ENCODE measurements at regions not wholly inside any gene's neighbourhood (a gene's known extent, or its start where the extent isn't known, plus 50 kb on each side); places are given as distances from the start of the nearest gene placed in this dataset.

DNA sequence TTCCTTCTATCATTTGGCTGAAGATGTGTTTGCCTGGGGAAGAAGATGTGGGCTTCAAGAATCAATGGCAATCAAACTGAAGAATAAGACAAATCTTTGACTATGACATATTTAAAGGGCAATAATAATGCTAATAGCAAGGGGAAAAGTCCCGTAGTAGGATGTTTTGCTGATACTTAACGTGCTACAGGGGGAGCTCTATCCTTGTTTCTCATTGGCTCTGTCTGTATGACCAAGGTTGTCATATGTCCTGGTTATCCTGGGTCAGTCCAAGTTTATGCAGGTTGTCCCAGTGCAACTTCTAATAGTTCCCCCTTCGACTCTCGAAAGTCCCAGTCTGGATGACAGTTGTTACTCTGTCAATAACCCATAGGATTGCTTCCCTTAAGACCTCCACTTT is 321.3 kb downstream of the DHX35 start:
- H3K27me3 ChIP-seq (ENCODE audit: control insufficient read depth, insufficient read depth, low read length), result peaks cover 2% of the 10 kb centered on the region
- TF ChIP-seq, protein P1, sequence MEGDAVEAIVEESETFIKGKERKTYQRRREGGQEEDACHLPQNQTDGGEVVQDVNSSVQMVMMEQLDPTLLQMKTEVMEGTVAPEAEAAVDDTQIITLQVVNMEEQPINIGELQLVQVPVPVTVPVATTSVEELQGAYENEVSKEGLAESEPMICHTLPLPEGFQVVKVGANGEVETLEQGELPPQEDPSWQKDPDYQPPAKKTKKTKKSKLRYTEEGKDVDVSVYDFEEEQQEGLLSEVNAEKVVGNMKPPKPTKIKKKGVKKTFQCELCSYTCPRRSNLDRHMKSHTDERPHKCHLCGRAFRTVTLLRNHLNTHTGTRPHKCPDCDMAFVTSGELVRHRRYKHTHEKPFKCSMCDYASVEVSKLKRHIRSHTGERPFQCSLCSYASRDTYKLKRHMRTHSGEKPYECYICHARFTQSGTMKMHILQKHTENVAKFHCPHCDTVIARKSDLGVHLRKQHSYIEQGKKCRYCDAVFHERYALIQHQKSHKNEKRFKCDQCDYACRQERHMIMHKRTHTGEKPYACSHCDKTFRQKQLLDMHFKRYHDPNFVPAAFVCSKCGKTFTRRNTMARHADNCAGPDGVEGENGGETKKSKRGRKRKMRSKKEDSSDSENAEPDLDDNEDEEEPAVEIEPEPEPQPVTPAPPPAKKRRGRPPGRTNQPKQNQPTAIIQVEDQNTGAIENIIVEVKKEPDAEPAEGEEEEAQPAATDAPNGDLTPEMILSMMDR (IDR thresholded peaks at IDR 0.05; ENCODE audit: insufficient read depth, low read length, poor library complexity, severe bottlenecking), result no peak
- DNase-seq (ENCODE audit: low read depth), result no peak
- no peaks in the 10 kb centered on the region for H3K36me3 ChIP-seq (ENCODE audit: control insufficient read depth, insufficient read depth, low read length)
- H3K4me3 ChIP-seq (ENCODE audit: low read depth, low read length), result no peak overlapping the region

- DNase-seq (ENCODE audit: low read depth), result no peak
- Histone ChIP-seq H3K27me3 (ENCODE audit: control insufficient read depth, insufficient read depth, low read length) (peaks cover 2% of the 10 kb centered on the region), H3K36me3 (ENCODE audit: control insufficient read depth, insufficient read depth, low read length) (no peaks in the 10 kb centered on the region), H3K4me3 (ENCODE audit: low read depth, low read length) (no peak overlapping the region)
- TF ChIP-seq, protein P1 (IDR thresholded peaks at IDR 0.05; ENCODE audit: insufficient read depth, low read length, poor library complexity, severe bottlenecking), result no peak
Measured at GRCh38 chr20:39282619-39283092, 320.5 kb downstream of the DHX35 start.

DNA sequence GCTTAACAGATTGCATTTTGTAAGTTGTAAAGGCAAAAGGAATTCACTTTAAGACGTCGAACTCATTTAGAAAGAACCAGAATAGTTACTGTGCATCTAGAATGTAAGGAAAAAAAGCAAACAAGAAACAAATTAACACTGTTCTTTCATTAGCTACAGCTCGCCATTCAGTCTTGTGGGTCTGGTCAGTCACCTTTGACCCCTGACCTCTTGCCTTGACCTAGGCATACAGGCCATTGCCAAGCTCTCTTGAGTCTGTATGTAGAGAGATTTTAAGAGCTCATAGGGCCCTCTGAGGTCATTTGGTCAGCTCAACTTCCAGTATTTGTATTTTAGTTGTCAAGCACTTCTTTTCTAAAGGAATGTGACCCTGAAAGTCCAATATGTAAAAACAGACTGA is 318.7 kb downstream of the DHX35 start:
- TF ChIP-seq, protein P1 (IDR thresholded peaks at IDR 0.05; ENCODE audit: insufficient read depth, low read length, poor library complexity, severe bottlenecking), result no peak
- DNase-seq (ENCODE audit: low read depth), result no peak
- no peaks in the 10 kb centered on the region for H3K36me3 ChIP-seq (ENCODE audit: control insufficient read depth, insufficient read depth, low read length)
- H3K4me3 ChIP-seq (ENCODE audit: low read depth, low read length), result no peak overlapping the region
- H3K27me3 ChIP-seq (ENCODE audit: control insufficient read depth, insufficient read depth, low read length), result peaks cover 2% of the 10 kb centered on the region

- TF ChIP-seq, protein P1 (IDR thresholded peaks at IDR 0.05; ENCODE audit: insufficient read depth, low read length, poor library complexity, severe bottlenecking), result no peak
- Histone ChIP-seq H3K36me3 (ENCODE audit: control insufficient read depth, insufficient read depth, low read length) (no peaks in the 10 kb centered on the region), H3K27me3 (ENCODE audit: control insufficient read depth, insufficient read depth, low read length) (peaks cover 2% of the 10 kb centered on the region), H3K4me3 (ENCODE audit: low read depth, low read length) (no peak overlapping the region)
- DNase-seq (ENCODE audit: low read depth), result no peak
Measured at GRCh38 chr20:39278230-39278788, 316.2 kb downstream of the DHX35 start.

GRCh38 chr20:39277185-39277584 is 315.0 kb downstream of the DHX35 start:
- Histone ChIP-seq H3K4me3 (ENCODE audit: low read depth, low read length) (no peak overlapping the region), H3K27me3 (ENCODE audit: control insufficient read depth, insufficient read depth, low read length) (no peaks in the 10 kb centered on the region), H3K36me3 (ENCODE audit: control insufficient read depth, insufficient read depth, low read length) (no peaks in the 10 kb centered on the region)
- DNase-seq (ENCODE audit: low read depth), result no peak
- TF ChIP-seq, protein P1 (IDR thresholded peaks at IDR 0.05; ENCODE audit: insufficient read depth, low read length, poor library complexity, severe bottlenecking), result no peak

Measured in kidney epithelial cell (primary cell).